ENCODE measurements at regions not wholly inside any gene's neighbourhood (a gene's known extent, or its start where the extent isn't known, plus 50 kb on each side); places are given as distances from the start of the nearest gene placed in this dataset.

DNA sequence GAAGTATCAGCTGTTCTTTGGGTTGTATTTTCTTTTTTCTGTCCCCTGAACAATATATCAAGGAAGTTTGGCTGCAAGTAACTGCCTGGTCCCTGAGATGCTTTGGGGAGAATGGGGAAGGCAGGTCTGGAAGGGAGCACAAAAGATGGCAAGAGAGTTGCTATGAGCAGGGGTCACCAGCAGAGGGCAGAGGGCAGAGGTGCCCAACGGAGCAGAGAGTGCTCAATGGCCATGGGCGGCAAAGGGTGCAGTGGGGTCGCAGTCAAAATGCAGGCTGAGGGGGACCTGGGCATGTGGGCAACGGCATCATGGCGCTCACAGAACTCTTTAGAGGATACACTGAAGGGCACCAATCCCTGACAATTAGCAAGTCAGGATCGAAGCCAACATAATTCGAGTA, 107.7 kb upstream of the ATP8B1 start:
- TF ChIP-seq SP1 (IDR thresholded peaks at IDR 0.05; ENCODE audit: low read depth, low read length) (no peak), RFX5 (IDR thresholded peaks at IDR 0.05; ENCODE audit: borderline replicate concordance, low read depth, low read length) (no peak), EZH2 (IDR thresholded peaks at IDR 0.05; ENCODE audit: low read depth, low read length, severe bottlenecking) (no peak), SUZ12 (IDR thresholded peaks at IDR 0.05; ENCODE audit: low read length) (no peak), TEAD4 (IDR thresholded peaks at IDR 0.05; ENCODE audit: low read depth, low read length) (no peak), CEBPB (IDR thresholded peaks at IDR 0.05; ENCODE audit: low read depth, low read length) (no peak)
- TF ChIP-seq, protein P1, sequence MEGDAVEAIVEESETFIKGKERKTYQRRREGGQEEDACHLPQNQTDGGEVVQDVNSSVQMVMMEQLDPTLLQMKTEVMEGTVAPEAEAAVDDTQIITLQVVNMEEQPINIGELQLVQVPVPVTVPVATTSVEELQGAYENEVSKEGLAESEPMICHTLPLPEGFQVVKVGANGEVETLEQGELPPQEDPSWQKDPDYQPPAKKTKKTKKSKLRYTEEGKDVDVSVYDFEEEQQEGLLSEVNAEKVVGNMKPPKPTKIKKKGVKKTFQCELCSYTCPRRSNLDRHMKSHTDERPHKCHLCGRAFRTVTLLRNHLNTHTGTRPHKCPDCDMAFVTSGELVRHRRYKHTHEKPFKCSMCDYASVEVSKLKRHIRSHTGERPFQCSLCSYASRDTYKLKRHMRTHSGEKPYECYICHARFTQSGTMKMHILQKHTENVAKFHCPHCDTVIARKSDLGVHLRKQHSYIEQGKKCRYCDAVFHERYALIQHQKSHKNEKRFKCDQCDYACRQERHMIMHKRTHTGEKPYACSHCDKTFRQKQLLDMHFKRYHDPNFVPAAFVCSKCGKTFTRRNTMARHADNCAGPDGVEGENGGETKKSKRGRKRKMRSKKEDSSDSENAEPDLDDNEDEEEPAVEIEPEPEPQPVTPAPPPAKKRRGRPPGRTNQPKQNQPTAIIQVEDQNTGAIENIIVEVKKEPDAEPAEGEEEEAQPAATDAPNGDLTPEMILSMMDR (IDR thresholded peaks at IDR 0.05; ENCODE audit: control extremely low read depth in 1 of 3, insufficient read depth in 1 of 3, low read depth in 1 of 3, low read length in 3 of 3): peak; percentile 71 to 98 (median 94)
